NCI-H187 treated with DMSO at 0.1 percent for 48 hours (cell line): ENCODE measurements at regions not wholly inside any gene's neighbourhood (a gene's known extent, or its start where the extent isn't known, plus 50 kb on each side); places are given as distances from the start of the nearest gene placed in this dataset.
"Not testable (repeated sequence)": the region's sequence is repeated elsewhere in the genome, so short reads cannot be mapped to it uniquely, and the experiment has no call there.

Source experiments
- DNase-seq: peaks from one replicate; lab custom pipeline; 2025; lab: John Stamatoyannopoulos, UW

GRCh38 chr6:115631028-115631427 is 429.7 kb downstream of the FRK start:
- DNase-seq, result no peak

- DNase-seq, result no peak
Measured at GRCh38 chr6:115630424-115631024, 430.2 kb downstream of the FRK start.

GRCh38 chr6:115629415-115629814 is 431.3 kb downstream of the FRK start:
- no peak for DNase-seq

- no peak for DNase-seq
Measured at GRCh38 chr6:115618256-115618655, 442.4 kb downstream of the FRK start.

GRCh38 chr6:115617031-115617430 is 443.7 kb downstream of the FRK start:
- no peak for DNase-seq

GRCh38 chr6:115613488-115613887 is 447.2 kb downstream of the FRK start:
- no peak for DNase-seq

- DNase-seq, result no peak
Measured at GRCh38 chr6:115612796-115613479, 447.8 kb downstream of the FRK start.

- DNase-seq, result no peak
Measured at GRCh38 chr6:115612216-115612615, 448.5 kb downstream of the FRK start.

- no peak for DNase-seq
Measured at GRCh38 chr6:115610696-115611095, 450.0 kb downstream of the FRK start.

- DNase-seq, result no peak
Measured at GRCh38 chr6:115609111-115609510, 451.6 kb downstream of the FRK start.

- DNase-seq, result no peak
Measured at GRCh38 chr6:115602466-115602865, 458.2 kb downstream of the FRK start.

- DNase-seq, result no peak
Measured at GRCh38 chr6:115601509-115601908, 459.2 kb downstream of the FRK start.

GRCh38 chr6:115601064-115601463 is 459.6 kb downstream of the FRK start:
- no peak for DNase-seq

- no peak for DNase-seq
Measured at GRCh38 chr6:115594891-115595290, 465.8 kb downstream of the FRK start.

GRCh38 chr6:115592025-115592424 is 468.7 kb downstream of the FRK start:
- no peak for DNase-seq

GRCh38 chr6:115589072-115589471 is 471.6 kb downstream of the FRK start:
- not testable (repeated sequence) for DNase-seq

GRCh38 chr6:115583290-115583689 is 477.4 kb downstream of the FRK start:
- no peak for DNase-seq

- DNase-seq, result no peak
Measured at GRCh38 chr6:115582386-115582785, 478.3 kb downstream of the FRK start.

- DNase-seq, result not testable (repeated sequence)
Measured at GRCh38 chr6:115579565-115579964, 481.1 kb downstream of the FRK start.

- no peak for DNase-seq
Measured at GRCh38 chr6:115577270-115577669, 483.4 kb downstream of the FRK start.

- DNase-seq, result no peak
Measured at GRCh38 chr6:115575285-115575684, 485.4 kb downstream of the FRK start.

- DNase-seq, result no peak
Measured at GRCh38 chr6:115573861-115574260, 486.8 kb downstream of the FRK start.

- DNase-seq, result no peak
Measured at GRCh38 chr6:115570331-115570730, 490.4 kb downstream of the FRK start.

- DNase-seq, result no peak
Measured at GRCh38 chr6:115554060-115554459, 506.6 kb downstream of the FRK start.
